ENCODE measurements at regions not wholly inside any gene's neighbourhood (a gene's known extent, or its start where the extent isn't known, plus 50 kb on each side); places are given as distances from the start of the nearest gene placed in this dataset.

DNA sequence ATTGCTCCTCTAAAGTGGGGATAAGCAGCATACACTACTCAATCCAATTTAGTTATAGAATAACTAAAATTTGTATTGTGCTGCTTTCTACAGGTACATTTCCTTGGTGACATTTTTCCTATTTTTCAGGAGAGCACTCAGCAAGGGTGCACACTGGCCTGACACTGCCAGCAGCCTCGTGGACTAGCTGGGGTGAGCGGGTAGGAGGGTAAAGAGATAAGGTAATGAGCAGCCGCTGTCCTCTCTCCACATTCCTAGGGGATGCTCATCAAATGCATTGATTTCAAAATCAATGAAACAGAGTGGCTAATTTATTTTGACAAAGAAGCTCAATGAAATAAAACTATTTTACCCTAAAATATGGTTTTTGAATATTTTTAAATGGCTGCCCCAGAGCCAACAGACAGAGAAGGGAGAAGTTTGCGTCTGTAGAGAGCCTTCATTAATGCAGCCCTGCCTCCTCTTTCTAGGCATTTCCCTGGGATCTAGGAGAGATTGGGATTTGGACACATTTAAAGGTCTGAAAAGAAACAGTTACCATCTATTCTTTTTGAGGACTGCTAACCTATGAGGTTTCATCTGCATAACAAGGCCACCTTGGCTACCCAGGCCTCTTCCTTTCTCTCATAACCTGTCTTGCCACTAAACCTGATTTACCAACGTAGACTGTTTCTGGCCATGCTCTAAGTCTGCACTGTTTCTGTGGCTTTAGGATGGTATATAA, 561.0 kb downstream of the IPMK start:
- no peak for DNase-seq
- H3K27me3 ChIP-seq = no peaks in the 10 kb centered on the region
- WGBS (ENCODE audit: insufficient coverage, low coverage, low lambda C conversion rate, missing lambda C conversion rate) = 53% methylated on average over 5 of the region's 5 CpGs
- intact Hi-C loops (cut with DNase I) = no loop called here
- no peak overlapping the region for H3K4me3 ChIP-seq
- no peaks in the 10 kb centered on the region for H3K36me3 ChIP-seq
- no peak overlapping the region for H3K27ac ChIP-seq
- TF ChIP-seq POLR2A (IDR thresholded peaks at IDR 0.05) = no peak
- TF ChIP-seq, protein P1, sequence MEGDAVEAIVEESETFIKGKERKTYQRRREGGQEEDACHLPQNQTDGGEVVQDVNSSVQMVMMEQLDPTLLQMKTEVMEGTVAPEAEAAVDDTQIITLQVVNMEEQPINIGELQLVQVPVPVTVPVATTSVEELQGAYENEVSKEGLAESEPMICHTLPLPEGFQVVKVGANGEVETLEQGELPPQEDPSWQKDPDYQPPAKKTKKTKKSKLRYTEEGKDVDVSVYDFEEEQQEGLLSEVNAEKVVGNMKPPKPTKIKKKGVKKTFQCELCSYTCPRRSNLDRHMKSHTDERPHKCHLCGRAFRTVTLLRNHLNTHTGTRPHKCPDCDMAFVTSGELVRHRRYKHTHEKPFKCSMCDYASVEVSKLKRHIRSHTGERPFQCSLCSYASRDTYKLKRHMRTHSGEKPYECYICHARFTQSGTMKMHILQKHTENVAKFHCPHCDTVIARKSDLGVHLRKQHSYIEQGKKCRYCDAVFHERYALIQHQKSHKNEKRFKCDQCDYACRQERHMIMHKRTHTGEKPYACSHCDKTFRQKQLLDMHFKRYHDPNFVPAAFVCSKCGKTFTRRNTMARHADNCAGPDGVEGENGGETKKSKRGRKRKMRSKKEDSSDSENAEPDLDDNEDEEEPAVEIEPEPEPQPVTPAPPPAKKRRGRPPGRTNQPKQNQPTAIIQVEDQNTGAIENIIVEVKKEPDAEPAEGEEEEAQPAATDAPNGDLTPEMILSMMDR (IDR thresholded peaks at IDR 0.05) = no peak
- H3K9me3 ChIP-seq = no peaks in the 10 kb centered on the region
- ATAC-seq = no peak
- H3K4me1 ChIP-seq = peaks cover 0 to 4% (median 0%) of the 10 kb centered on the region in 4 donors

DNA sequence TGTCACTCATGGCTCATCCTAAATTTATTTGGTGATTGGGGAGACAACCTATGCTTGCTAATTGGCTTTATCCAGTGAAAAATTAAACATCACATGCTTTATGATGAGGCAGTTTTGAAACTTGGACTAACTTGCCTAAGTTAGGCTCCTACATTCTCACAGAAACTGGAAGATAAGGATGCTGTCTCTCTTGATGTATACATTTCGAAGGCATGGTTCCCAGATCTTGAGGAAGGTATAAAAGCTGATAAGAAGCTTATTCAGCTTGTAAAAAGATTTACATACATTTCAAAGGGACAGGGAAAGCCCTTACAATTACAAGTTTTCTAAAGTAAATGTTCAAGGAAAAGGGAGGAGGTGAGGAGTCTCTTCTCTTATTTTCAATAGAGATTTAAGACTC, 561.7 kb downstream of the IPMK start:
- intact Hi-C loops (cut with DNase I) = no loop called here
- H3K4me3 ChIP-seq = no peak overlapping the region
- no peak overlapping the region for H3K27ac ChIP-seq
- TF ChIP-seq, protein P1 (IDR thresholded peaks at IDR 0.05) = no peak
- TF ChIP-seq POLR2A (IDR thresholded peaks at IDR 0.05) = no peak
- H3K36me3 ChIP-seq = no peaks in the 10 kb centered on the region
- H3K4me1 ChIP-seq = peaks cover 0 to 4% (median 0%) of the 10 kb centered on the region in 4 donors
- H3K27me3 ChIP-seq = no peaks in the 10 kb centered on the region
- ATAC-seq (no peak), DNase-seq (no peak)
- H3K9me3 ChIP-seq = no peaks in the 10 kb centered on the region
- 59% methylated on average over 1 of the region's 1 CpG for WGBS (ENCODE audit: insufficient coverage, low coverage, low lambda C conversion rate, missing lambda C conversion rate)

DNA sequence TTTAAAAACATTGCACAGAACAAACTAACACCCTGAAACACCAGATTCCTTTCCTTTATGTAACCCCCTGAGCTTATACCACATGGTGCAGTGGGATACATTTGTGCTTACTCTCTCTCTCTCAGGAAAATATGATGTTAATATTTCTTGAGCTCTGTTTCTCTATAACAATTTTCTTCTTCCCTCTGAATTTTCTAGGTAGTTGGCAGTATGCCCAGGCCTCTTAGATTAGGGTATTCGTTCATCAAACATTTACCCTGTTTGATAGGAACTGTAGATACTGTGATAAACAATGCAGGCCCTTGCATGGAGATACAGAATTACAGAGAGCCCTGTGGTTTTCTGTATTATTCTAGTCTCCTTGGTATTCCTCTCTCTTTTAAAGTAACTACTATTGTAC, 567.8 kb downstream of the IPMK start:
- Histone ChIP-seq H3K36me3 (no peaks in the 10 kb centered on the region), H3K27me3 (no peaks in the 10 kb centered on the region), H3K27ac (no peak overlapping the region), H3K9me3 (no peaks in the 10 kb centered on the region), H3K4me3 (no peak overlapping the region), H3K4me1 (peaks cover 0 to 7% (median 0%) of the 10 kb centered on the region in 4 donors)
- ATAC-seq (no peak), DNase-seq (no peak)
- intact Hi-C loops (cut with DNase I) = no loop called here
- TF ChIP-seq, protein P1 (IDR thresholded peaks at IDR 0.05) = no peak
- TF ChIP-seq POLR2A (IDR thresholded peaks at IDR 0.05) = no peak
- WGBS (ENCODE audit: insufficient coverage, low coverage, low lambda C conversion rate, missing lambda C conversion rate) = 15% methylated on average over 1 of the region's 1 CpG

DNA sequence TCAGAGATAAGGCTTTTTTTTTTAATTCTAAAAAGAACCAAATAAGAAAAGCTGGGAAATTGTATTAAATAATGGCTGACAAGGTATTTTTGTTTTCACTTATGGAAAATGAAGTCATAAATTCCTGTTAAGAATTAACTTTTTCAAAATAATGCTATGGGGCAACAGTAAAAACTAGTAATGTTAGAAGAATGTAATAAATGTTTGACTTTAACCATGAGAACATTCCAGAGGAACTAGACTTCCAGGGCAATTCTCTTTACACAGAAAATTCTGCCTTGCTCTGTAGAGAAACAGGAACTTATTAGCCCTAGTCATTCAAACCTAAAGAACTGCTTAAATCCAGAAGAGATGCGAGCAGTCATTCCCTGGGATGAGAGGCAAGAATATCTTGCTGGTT, 571.1 kb downstream of the IPMK start:
- Histone ChIP-seq H3K27ac (no peak overlapping the region), H3K4me1 (peaks cover 0 to 3% (median 0%) of the 10 kb centered on the region in 4 donors), H3K36me3 (no peaks in the 10 kb centered on the region), H3K27me3 (no peaks in the 10 kb centered on the region), H3K9me3 (no peaks in the 10 kb centered on the region), H3K4me3 (no peak overlapping the region)
- ATAC-seq (peak in 1 of 4 donors; percentile 77), DNase-seq (no peak)
- WGBS (ENCODE audit: insufficient coverage, low coverage, low lambda C conversion rate, missing lambda C conversion rate) = 88% methylated on average over 1 of the region's 1 CpG
- TF ChIP-seq POLR2A (IDR thresholded peaks at IDR 0.05) = no peak
- TF ChIP-seq, protein P1 (IDR thresholded peaks at IDR 0.05) = no peak
- intact Hi-C loops (cut with DNase I) = no loop called here
